Effector CD4-positive, alpha-beta T cell (primary cell): ENCODE measurements at regions not wholly inside any gene's neighbourhood (a gene's known extent, or its start where the extent isn't known, plus 50 kb on each side); places are given as distances from the start of the nearest gene placed in this dataset.

ENCODE experiments used
- DNase-seq: peaks from one replicate; pipeline ENCODE4 v3.0.0-alpha.2; 2020

DNA sequence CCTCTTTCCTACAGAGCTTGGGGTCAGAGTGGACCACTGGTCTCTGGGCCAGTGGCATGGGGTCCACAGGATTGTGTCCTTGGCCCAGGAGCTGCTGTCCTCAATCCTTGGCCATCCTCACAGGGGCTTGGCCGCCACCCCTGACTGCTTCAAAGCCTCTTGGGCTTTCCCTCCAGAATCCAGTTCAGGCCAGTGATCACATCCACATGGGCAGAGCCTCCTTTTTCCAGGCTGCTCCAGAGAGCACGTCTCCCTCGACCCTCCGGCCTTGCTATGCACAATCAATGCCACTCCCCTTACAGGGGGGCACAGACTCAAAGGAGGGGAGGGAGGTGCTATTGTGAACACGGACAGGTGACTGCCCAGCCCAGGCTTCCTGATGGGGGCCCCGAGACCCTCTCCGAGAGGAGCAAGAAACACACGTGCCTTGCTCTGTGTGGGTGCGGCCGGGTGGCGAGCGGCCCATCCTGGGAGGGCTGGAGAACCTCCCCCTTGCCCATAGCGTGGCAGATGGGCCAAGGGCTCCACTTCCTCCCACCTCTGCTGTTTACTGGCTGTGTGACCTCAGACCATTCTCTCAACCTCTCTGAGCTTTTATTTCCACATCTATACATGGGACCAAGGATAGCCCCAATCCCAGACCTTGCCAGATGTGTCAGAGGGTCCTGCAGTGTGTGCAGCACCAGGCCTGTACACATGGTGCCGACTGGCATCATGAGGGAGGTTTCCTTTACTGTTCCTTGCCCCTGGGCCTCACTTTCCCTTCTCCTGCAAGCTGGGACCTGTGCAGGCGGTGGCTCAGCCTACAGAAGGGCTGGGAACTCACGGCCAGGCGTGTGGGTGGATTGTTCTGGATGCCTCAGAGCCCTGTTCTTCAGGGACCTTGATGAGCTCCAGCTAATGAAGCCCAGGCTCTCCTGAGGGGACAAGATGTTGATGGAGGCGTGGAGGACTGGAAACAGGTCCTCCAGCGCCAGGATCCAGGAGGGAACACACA lies 229.0 kb upstream of the GSE1 start:
- DNase-seq = no peak

DNA sequence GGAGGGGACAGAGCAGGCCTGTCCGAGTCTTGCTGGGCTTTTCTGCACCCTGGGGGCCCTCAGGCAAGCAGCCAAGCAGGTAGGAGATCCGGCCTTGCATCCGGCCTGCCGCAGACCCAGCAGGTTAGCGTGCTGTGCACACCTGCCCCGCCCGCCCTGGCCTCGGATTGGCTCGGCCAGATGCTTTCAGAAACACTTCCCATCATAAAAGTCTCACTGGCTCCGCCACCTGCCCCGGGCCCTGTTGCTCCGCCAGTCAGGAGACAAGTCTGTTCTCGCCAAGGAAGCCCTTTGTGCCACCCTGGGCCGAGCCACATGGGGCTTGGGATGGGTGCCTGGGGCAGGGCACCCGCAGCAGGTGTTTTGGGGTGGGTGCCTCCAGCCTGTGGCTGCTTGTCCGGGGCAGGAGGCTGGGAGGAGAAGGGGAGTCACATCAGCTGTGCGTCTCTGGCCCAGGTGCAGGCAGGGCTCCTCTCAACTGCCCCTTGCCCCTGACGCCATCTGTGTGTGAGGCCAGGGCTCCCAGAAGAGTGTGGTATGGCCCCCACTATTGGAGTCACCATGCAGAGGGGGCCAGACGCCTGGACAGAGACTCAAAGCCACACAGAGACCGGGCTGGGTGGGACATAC lies 228.2 kb upstream of the GSE1 start:
- DNase-seq = no peak

DNA sequence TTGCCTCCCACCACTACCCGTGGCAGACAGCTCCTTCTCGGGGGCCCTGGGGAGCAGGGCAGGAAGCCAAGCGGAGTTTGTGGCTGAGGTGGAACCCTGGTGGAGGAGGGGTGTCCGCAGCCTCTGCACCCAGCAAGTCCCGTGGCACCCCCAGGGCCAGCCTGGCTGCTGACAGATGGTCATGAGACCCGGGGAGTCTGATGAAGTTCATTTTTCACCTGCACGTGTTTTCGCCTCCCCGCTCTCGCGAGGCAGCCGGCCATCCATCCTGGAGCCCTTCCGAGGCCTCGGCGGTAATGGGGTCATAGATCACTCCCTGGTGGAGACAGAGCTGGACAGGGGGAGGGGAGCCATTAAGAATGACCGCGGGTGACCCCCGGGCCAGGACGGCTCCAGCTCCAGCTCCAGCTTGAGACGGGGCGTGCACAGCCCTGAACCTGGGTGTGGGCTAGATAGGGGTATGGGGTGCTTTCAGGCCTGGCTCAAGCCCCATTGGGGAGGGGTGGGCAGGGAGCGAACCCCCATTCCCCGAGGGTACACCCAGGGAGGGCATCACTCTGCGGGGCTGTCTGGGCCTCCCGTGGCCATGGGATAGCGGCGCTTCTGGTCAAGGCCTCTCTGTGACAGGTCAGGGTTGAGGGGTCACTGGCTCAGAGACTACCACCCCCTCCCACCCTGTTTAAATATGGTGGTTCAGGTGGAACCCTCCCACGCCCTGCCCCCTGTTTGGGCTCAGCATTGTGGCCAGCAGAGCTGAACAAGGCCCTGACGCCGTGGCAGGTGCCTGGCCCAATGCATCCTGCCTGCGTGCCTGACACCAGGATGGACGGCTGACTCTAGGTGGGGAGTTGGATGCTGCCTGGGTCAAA lies 227.4 kb upstream of the GSE1 start:
- DNase-seq = no peak

DNA sequence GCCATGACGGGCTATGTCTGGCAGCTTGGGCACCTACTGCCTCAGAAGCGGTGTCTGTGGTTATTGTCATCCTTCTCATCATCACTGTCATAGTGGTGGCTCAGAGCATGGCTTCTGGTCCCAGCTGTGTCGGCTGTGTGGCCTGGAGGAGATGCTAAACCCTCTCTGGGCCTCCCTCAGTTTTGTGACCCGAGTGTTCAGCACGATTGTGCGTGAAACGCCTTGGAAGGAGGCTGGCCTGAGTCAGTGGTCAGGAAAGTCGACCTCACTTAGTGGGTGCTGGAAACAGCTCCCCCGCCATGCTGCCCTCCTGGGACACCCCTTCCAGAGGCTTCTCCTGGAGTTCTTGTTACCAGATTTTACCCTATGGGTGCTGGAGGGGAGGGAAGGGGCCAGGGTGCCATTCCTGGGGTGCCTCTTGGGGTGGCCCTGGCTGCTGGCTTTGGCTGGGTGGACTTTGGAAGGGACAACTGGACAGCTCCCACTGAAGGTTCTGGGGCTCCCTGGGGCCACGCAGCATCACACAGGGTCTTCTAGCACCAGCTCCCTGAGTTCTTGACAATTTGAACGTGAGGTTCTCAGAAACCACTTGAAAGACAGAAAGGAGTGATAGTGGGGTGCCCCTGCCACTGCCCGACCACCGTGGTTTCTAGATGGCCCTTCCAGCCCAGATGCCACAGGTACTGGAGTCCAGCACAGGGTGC lies 226.5 kb upstream of the GSE1 start:
- no peak for DNase-seq

DNA sequence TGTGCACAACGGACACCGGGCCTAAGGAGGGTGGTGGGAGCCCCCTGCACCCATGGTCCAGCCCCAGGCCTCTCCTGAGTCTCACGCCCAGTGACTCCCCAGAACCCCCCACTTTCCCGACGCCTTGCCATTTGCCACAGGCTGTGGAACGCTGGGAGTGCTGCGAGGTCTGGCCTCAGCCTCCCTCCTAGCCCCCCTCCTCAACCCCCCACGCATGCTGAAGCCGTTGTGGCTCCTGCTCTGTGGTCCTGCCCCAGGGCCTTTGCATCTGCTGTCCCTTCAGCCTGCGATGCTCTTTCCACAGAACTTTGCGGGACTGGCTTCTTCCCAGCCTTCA lies 226.0 kb upstream of the GSE1 start:
- DNase-seq = no peak

DNA sequence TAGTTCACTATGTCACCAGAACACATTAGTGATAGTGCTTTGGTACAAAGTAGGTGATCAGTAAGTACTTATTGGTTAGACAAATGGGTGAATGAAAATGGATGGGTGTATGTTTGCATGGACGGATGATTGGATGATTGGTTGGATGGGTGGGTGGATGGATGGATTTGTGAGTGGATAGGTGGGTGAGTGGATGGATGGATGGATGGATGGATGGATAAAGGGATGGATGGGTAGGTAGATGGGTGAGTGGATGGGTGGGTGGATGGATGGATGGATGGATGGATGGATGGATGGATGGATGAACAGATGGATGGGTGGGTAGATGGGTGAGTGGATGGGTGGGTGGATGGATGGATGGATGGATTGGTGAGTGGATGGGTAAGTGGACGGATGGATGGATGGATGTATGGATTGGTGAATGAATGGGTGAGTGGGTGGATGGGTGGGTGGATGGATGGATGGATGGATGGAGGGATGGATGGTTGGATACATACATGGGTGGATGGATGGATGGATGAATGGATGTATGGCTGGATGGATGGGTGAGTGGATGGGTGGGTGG lies 225.3 kb upstream of the GSE1 start:
- DNase-seq = no peak

DNA sequence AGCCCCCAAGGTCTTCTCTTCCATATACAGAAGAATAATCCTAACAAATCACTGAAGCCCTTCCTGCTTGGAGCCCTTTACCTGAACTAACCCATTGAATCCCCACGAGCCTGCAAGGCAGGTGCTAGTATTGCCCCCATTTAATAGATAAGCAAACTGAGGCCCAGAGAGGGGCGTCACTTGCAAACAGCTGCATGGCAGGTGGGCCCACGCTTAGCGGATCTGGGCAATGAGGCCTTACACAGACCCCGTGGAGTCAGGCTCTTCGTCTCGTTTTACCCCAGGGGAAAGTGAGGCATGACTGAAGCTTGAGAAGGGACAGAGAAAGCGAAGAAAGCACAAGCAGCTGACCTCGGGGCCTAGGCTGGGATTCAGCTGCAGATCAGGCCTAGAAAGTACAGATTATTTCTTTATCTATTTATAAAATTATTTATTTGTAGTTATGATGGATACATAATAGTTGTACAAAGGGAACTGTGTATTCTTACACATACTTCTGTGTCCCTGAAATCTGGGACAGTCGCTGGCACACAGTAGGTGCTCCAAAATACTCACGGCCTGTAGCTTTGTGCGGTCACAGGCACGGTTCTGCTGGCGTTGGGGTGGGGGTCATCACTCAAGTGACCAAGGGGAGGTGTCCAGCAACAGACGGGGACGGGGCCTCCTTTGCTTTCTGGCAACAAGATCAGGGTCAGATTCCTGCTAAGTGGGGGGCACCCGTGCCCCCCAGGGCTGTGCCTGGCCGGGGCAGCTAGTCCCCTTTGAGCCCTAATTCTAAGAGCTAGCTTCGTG lies 223.2 kb upstream of the GSE1 start:
- DNase-seq = no peak

DNA sequence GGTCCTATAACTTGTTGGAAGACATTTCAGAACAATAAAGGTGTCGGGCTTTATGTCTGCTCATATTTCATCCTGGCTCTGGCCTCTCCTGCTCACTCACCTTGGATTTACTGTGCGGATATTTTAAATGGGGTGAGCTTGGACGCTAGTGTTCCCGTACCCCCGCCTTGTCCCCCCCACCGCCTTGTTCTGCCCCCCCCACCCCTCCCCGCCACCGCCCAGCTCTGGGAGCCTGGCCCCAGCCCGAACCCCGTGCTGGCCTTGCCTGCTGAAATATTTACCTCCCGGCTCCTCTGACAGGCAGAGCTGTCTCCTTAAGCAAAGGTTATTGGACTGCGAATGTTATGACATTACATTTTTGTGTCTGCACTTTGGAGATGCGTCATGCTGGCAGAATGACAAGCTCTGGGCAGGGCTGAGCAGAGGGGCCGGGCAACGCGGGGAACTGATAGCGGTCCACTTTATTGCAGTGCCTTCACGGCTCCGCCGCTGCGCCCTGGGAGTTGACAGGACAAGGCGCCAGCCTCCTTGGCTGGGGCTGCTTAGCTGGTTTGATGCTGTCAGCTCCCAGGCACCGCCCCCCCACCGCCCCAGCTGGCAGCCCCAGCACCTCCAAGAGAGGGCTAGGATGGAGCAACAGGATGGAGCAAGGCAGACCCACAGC lies 222.5 kb upstream of the GSE1 start:
- no peak for DNase-seq

DNA sequence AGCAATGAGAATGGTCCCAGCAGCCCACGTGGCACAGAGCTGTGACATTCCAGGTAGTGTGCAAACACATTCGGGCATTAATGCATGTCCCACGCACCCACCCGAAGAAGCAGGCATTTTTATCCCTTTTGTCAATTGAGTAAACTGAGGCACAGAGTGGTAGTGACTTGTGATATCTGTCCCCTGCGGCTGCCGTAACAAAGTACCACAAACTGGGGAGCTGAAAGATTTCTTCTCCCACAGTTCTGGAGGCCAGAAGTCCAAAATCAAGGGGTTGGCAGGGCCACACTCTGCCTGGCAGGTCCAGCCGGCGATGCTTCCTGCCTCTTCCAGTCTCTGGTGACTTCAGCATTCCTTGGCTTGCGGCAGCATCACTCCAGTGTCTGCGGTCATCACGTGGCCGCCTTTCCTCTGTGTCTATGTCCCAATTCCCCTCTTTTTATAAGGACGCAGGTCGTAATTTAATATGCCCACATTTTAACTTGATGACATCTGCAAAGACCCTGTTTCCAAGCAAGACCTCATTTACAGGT lies 221.9 kb upstream of the GSE1 start:
- no peak for DNase-seq

DNA sequence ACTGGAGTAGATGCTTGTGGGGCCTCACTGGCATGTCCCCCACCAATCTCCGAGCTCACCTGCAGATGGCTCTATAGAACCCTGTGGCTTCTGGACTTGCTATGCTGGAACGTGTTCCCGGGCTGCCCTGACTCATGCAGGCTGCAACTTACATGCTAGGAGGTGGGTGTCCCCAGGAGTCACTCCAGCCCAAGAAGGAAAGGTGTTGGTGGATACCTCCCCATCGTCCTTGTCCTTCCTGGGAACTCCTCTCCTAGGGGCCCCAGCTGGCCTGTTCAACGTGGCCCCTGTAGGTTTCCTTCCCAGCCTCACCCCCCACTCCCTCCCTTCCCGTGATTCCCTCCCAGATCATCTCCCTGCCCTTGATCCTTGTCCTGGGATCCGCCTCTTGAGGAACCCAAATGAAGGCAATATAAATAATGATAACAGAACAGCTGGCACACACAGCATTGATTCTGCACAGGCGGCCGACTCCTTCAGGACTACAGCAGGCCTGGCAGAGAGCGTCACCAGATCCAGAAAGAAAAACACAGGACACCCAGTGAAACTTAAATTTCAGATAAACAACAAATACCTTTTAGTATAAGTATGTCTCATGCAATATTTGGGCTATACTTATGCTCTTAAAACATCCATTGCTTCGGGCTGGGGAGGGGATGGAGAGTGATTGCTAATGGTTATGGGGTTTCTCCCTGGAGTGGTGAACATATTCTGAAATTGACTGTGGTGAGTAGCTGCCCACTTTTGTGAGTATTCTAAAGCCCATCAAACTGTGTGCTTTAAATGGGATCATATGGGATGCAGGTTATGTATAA lies 221.1 kb upstream of the GSE1 start:
- DNase-seq = no peak

DNA sequence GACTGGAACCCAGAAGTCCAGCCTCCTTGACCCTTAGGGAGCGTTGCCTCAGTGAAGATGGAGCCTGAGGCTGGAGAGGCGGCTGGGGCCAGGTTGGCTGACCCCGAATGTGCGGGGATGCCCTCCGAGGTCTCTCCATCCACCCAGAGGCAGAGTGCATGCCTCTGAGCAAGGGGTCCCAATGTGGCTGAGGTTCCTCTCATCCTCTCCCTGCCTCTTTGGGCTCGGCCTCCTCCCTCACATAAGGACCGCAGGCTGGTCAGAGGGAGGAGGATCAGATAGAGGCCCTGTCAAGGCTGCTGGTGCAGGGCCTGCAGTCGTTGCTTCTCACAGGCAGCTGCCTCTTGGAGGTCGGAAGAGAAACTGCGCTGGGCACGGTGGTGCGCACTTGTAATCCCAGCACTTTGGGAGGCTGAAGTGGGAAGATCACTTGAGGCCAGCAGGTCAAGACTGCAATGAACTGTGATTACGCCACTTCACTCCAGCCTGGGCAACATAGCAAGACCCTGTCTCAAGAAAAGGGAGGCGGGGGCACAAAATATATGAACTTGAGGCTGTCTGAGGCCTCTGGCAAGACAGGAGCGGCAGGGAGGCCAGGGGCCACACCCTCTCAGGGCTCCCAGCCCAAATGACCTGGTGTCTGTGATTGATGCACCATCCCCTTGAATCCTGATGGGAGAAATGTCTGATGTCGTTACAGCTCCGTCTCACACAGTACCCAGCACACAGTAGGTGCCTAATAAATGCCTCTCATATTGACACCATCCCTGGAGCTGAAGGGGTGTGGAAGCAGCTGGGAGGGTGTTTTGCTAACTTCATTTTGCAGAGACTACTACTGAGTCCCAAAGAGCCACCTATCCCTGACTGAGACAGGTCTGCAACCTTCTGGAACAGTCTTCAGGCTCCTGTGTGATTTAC lies 220.1 kb upstream of the GSE1 start:
- no peak for DNase-seq

DNA sequence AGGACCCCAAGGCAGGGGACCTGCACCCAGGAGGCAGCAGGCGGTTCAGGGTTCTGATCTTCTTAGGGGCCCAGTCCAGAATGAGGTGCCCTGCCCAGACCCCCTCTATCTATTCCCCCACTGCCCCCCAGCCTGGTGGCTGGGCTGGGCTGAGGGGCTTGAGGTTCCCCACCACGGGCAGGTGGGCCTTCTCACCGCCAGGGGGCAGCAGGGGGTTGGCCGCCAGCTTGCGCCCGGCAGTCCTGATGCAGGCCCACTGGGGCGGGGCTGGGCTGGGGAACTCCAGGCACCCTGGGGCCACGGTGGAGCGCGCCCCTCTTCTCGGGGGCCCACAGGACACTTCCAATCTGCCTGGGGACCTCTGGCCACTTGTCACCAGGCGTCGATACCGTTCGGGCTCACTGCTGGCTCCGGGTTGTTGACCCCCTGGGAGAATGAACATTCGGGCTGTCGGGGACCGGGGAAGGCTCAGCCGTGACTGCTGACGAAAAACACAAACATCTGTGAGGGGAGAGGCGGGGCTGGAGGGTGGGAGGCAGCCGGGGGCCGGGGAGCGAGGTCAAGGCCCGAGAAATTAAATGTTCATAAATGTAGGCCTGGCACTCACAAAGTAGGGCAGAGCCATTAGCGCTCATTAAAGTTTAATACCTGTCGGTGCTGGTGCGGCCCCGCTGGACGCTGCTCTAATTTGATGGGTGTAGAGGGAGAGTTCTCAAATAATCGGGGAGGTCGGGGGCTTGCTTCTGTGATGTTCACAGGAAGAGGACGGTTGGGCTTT lies 219.3 kb upstream of the GSE1 start:
- peak; percentile 50 for DNase-seq

DNA sequence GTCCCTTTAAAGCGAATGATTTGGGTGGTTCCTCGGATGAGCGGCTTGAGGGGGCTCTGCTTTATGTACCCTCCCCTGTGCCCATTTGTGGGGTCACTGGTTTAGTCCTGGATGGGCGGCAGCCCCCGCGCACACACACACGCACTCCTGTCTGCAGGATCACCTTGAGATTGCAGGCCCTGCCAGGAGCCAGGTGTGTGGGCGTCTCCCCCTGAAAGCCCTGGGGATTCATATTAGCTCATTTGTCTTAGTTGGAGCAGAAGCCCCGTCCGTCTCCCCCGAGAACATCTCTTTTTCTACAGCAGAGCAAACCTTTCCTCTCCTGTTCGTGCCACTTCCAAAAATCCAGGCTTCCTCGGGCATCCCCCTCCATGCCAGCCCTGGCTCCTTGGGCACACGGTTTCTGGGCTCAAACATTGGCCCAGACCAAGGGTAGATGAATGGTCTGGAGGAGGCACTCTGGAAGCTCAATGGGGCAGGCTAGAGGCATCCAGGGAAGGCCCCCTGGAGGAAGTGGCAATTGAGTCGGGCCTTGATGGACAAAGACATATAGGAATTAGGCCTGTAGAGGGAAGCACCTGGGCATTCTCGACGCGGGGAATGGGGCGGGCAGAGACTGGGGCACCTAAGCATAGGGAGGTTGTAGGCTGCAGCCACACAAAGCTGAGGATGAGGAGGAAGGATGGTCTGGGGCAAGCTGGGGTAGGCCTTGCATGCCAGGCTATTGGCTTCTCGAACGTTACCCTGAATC lies 218.5 kb upstream of the GSE1 start:
- DNase-seq = no peak

DNA sequence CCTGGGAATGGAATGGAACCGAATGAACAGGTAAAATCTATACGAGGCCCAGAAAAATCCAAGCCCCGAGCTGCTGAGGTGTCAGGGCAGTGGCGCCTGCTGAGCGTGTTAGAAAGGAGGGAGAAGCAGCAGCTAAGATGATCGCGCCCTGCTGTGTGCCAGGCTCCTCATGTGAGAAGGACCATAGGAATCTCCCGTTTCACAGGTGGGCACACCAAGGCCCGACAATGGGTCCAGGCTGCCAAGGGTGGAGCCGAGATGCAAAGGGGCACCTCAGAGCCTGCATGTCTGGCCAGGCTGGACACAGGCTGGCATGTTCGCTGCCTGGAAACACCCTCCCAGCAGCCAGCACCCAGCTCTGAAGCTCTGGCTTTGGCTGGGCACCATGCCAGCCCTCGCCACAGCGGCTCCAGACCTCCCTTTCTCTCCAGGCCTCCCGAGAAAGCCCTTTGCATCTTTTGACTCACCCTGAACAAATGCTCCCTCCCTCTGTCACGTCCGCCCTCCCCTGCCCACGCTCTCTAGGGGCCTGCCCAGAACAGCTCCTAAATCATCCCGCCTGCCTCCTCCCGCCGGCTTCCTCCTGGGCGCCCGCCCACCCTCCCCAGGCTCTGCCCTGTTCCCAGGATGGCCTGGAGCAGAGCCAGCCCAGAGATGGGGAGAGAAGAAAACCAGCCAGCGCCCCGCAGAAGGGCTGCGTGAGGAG lies 217.8 kb upstream of the GSE1 start:
- no peak for DNase-seq

DNA sequence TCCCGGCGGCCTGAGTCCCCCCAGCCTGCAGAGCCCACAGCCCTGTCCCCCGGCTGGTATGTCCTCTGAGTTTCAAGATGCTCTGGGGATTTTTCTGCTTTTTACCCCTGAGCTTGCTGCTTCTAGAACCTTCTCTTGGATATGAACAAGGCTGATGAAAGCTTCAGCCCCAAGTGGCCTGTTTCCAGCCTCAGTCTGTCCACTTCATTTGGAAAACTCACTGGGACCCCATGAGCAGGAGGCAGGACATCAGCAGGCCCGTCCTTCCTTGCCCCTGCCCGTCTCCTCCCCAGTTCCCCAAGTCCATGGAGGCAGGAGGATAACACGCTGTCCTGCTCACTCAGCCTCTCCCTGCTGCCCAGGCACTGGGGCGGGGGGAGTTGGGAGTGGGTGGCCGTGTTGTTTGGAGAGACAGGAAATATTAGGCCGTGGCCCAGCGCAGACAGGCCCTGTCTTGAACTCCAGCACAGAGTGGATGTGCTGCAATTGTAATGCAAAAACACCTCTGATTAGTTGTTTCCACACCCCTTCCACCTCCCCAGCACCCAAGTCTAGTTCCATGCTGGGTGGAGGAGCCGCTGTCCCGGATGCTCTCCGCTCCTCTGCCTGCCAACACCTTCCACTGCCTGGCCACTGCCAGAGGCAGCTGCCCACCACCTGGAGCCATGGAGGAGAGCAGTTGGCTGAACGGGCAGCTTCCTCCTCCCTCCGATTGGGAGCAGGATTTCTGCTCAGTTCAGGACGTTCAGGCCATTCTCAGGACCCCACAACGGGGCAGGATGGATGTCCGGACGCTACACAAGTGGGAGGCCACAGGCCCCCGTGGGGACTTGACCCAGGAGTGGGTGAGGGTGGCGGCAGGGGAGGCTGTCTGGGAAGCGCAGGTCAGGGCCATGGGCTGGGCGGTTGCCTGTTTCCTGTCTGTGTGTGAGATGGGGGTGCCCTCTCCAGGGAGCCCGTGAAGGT lies 216.9 kb upstream of the GSE1 start:
- no peak for DNase-seq
